DMS79 (cell line): ENCODE measurements at regions not wholly inside any gene's neighbourhood (a gene's known extent, or its start where the extent isn't known, plus 50 kb on each side); places are given as distances from the start of the nearest gene placed in this dataset.

ENCODE experiments used
- DNase-seq: peaks from one replicate; lab custom pipeline; 2025; lab: John Stamatoyannopoulos, UW

DNA sequence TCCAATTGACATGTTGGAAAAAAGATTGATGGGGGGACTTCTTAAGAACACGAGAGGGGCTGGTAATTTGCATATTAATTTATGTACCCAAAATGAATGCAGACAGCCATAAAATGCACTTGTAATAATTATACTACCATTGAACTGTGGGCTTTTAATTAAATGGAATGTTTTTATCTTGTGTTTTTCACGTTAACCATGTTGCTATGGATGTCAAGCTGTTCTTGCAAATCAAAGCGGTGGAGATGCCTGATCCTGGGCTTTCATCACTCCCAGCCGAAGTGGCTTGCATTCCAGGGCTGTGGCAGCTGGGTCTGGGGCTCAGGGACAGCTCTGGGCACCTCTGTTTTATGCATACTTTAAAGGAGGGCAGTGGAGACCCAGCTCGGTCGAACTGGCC, 179.4 kb upstream of the TMTC4 start:
- DNase-seq, result no peak

DNA sequence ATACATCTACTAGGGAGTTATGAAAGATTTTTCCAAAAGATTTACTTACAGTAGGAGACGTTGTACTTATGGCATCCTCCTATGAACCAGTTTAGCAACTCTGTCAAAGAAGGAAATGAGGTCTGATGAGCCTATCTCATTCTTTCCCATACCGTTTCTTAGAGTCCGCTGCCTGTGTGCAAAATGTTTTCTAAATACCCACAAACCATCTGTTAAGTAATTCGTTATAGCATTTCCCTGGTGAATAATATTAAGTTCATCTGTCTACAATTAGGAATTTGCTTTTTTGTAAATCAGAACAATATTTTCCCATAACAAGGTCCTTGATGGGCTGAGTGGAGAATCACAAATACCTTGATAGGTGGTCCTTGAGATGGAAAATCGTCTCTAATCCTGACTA, 178.8 kb upstream of the TMTC4 start:
- no peak for DNase-seq

DNA sequence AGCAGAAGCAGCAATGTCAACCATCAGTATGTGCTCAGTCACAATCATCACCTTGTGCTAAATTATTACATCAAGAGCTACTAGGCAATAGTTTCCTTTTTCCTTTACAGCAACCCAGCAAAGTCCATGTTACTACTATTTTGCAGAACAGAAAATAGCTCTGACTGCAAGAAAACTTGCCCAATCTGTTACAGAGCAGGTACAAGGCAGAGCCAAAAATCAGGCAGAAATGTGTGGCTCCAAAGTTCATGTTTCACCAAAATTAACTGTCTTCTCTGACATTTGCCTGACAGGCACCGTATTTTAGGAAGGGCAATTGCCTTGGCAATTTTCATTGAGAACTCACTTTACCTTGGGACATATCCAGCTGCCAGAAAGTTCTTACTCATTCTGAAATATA, 177.6 kb upstream of the TMTC4 start:
- no peak for DNase-seq

DNA sequence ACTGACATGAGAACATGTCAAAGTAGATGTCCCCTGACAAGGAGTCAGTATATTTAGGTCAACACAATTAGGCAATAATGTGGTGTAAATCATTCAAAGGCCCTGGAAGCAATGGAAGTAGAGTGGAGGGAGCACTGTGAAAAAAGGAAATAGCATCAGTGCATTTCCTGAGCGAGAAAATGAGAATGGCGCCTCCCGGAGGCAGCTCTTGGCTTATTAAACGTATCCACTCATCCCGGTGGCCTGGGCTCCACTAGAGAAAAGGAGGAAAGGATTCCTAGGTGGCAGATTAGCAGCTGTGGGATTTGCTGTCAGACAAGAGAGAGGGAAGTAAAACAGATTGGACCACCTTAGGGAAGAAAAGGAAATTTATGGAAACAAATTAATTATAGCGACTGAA, 173.7 kb upstream of the TMTC4 start:
- DNase-seq, result no peak

DNA sequence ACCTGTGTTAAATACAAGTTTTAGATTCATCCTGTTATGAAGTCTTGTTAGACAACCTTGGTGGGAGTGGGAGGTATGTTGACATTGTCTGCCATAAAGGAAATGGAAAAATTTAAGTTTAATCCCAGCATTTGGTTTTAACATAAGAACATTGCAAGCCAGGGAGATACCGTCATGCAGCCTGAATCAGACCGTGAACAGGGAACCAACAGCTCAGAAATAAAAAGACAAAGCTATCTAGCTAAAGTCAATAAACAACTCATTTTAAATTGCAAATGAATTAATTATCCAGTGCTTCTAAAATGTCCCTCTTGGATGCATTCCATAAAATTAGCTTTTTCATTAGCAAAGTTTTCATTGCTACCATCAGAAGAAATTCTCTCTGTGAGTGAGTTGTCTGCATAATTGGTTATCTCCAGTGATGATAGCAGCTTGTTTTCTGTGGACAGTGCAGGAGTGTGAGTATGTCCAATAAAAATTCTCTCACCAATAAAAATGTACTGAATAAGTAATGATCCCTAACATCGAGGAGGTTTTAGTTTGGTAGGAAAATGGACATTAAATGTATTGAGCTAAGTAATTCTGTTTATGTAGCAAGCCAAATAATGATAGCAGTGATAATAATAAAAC, 170.6 kb upstream of the TMTC4 start:
- no peak for DNase-seq

DNA sequence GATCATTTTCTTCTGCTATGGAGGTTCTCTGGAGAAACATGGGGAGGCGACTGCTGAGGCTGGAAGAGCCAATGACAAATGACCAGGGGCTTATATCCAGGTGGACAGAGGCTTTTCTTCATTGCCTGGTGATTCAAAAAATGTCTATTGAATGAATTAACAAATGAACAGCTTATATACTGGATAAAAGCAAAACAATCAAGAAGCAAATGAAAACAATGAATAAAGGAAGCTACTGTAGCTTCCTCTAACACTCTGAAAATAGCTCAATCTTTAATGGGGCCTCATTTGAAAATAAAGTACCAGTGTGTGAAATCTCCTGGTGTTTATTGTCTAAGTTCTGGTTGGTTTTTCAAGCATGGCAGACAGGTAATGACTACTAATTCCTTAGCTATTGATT, 167.5 kb upstream of the TMTC4 start:
- DNase-seq, result no peak

DNA sequence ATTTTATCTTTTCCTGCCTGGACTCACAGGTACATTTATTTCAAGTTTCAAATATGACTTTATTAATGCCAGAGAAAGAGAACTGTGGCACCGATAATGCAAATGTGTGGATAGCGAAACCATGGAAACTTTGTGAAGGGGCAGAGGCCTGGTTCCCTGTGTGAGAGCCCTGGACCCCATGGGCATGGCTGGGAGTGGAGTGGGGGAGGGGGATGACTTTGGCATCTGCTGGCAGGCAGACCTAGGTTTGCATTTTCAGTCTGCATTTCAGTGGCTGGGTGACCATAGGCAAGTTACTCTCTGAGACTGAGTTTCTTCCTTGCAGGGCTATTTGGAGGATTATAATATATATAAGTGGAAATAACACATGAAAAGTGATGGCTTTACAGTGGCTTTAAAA, 163.8 kb upstream of the TMTC4 start:
- no peak for DNase-seq

DNA sequence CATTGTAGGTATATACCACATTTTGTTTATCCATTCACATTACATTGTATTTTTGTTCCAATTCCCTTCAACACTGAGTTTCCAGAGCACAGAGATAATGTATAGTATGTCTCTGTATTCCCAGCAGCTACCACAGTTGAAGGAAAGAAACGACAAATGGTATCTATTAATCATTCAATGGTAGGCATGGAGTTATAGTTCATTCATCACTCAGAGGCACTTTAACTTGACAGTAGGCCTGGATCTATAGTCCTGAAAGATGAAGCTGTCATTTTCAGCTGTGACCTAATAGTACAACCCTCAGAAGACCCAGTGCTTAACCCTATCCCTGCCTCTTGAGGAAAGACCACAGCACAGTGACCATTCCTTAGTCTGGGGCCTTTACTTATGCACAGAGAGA, 163.0 kb upstream of the TMTC4 start:
- DNase-seq, result no peak

DNA sequence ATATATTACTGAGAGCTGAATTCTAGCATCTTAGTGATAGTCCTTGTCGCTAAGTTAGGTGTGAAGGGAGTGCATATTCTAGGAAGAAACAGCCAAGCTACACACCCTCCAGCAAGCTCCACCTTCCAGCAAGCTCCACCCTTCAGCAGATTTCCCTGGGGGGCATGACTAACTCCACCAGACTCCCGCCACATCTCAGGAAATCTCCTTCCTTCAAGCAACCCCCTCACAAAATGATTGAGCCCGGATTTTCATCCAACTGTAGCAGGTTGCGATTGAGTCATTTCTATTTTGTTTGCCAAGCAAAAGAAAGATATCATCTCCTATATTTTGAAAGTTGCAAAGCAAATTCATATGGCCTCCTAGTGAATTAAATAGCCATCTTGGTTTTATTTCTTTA, 162.1 kb upstream of the TMTC4 start:
- DNase-seq, result no peak

DNA sequence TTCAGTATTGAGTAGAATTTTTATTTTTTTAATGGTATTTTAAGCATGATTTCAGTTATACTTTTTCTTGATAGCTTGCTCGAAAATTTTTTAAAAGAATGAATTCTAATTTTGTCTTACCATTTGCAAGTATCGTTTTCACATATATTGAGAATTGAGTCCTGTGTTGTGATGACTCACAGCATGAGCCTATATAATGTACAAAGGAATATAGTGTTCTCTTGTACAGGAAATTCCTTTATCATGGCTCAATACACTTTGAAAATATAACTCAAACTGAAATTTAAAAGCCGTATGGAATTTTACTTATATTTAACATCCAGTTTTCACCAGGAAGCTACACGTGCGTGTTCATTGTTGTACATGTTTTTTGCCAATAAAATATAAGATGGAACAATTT, 161.1 kb upstream of the TMTC4 start:
- no peak for DNase-seq

DNA sequence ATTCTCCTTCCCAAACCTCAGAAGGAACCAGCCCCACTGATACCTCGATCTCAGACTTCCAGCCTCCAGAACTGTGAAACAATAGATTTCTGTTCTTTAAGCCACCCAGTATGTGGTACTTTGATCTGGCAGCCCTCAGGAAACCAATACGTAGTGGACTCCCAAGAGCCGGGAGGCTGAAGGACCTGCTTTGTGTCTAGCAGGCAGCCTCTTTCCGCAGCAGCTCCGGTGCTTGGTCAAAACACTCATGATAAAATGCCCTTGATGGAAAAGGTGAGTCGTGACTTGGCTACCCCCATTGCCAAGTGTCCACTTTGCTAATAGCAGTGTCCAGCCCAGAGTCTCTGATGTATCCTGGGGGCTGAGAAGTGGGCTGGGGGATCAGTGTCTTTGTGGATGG, 158.8 kb upstream of the TMTC4 start:
- no peak for DNase-seq

DNA sequence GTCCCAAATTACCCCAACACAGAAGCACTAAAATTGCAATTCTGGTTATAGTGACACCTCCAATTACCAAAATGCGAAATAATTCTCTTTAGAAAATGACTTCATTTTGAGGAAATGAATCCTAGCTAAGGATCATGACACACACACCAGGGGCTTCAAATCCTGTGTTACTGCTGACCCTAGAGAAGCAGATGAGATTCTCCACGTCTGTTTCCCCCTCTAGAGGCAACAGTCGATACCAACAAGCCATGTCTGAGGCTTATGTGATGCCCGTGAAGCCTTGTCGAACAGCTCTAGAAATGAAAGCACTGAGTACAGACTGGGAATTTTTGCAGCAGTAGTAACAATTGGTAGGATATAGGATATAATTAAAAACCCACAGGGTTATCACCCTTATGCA, 153.6 kb upstream of the TMTC4 start:
- no peak for DNase-seq

DNA sequence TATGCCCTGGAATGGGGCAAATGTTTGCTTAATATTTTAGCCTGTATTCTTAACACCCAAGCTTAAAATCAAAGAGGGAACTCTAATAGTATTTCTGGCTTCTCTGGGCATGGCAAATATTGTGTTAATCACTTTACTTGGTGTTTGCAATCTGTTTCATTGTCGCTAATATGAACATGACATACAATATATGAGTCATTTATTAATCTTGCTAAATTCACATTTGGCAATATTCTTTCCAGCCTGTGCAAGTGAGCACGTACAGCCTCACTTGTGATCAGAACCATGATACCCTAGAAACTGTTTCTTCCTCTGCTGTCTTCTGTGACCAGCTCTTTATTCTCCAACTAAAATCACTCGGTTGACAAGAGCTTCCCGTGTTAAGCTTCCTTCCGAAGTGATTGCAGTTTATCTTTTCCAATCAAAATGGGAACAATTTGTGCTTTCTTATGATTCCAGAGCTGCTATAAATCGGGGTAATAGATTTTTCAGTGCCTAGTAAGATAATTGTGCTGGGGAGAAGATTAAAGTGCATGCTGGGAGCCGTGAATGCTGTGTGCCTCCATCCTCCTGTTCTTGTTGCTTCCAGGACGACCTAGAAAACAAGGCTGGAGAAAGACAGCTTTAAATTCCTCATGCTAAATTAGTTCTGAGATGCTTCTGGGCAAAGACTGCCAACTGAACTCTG, 153.0 kb upstream of the TMTC4 start:
- DNase-seq, result no peak

DNA sequence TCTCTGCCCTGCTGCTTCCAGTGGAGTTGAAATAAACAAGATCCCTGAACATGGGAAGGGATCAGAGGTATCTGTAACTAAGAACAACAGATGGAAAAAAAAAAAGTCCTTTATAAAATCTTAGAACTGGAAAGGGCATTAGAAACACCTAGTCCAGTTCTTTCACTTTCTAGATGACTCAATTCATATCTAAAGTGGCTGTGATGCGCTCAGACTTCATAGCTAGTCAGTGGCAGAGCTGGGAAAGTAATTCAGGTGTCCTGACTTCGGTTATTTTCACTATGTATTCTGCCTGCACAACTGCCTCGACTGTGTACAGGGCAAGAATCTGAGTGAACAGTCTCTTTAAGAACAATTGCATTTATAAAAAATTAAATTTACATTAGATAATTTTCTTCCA, 151.8 kb upstream of the TMTC4 start:
- DNase-seq, result no peak

DNA sequence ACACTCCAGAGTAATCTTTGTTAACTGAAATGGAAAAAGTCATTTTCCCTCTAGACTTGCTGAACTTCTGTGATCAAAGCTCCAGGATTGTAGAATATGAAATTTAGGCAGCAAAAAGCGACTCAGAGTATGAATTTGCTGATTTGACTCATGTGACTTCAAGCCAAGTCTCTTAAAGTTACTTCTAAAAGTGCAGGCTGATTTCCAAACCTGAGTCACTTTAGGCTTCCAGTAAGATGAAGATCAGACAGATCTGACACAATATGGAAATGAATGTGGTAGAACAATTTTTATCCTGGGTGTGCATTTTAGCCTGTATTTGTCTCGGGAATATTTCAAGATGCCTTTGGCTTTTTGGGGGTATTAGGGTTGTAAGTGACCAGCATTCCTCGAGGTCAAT, 151.0 kb upstream of the TMTC4 start:
- no peak for DNase-seq

DNA sequence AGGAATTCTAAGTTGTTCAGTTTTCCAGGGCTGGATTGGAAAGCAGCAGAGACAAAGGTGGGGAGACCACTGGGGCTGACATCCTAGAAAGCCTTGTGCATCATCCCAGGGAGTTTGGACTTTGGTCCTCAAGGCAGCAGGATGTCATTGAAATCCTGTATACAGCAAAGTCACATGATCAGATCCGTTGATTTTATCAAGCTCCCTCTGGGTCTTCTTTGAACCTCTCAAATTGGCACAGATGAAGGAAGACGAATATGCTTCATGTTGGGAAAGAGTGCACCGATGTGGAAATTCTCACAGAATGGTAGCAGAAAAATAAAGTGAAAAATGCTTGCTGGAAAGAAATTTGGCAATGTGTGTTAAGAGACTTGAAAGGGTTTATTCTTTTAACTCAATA, 149.8 kb upstream of the TMTC4 start:
- no peak for DNase-seq

DNA sequence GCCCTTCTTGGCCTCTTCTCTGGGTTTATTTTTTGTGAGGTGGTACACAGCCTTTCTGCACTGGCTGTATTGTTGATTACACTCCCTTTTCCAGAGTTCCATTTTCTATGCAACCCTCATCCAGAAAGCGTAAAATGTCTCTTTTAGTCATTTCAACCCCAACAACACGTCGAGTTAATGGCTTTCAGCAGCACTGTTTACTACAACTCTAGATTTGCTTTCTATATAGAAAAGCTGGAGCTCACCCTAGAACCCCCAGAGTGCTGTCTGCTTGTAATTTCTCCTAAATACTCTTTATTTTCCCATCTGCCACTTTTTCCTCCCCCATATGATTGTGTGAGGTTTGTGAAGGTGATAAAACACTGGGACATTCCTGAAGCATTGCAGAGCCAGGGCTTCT, 148.9 kb upstream of the TMTC4 start:
- no peak for DNase-seq

DNA sequence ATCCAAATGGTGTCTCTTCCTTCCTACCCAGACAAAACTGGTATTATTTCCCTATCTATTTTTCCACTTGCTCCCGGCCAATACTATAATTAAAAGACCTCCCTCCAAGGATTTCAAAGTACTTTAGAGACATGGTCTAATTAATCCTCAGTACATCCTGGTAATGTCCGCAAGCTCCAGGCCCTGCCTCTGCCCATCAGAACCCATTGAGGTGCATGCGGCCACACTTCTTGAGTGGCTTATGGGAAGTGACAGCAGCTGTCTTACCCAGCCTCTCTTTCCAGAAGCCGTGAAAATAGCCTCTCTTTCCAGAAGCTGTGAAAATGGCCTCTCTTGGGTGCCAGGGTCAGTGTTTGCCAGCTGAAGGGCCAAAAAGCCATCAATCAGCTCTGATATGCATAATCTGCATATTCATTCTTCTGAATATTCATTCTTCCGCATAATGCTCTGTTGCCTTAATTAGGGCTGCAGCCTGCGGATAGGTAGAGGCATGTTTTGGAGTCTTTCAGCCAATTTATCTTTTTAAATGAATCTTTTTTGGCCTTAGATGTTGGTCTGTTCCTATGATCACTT, 148.4 kb upstream of the TMTC4 start:
- DNase-seq, result no peak

DNA sequence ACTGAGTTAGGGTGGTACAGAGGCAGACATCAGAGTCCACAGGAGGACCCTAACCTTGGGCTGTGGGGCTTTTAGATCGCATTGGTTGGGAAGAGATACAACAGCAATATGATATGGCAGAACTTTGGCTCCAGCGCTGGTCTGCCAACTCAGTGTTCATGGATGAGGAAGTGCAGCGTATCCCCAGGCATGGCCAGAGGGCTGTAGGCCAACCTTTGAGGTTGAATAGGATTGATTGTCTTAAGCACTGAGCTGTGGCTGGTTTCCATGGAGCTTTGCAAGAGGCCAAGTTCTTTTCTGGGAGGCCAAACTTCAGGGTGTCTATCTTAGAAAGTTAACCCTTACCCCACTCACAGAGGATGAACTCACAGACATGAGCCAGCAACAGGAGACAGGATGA, 144.1 kb upstream of the TMTC4 start:
- no peak for DNase-seq

DNA sequence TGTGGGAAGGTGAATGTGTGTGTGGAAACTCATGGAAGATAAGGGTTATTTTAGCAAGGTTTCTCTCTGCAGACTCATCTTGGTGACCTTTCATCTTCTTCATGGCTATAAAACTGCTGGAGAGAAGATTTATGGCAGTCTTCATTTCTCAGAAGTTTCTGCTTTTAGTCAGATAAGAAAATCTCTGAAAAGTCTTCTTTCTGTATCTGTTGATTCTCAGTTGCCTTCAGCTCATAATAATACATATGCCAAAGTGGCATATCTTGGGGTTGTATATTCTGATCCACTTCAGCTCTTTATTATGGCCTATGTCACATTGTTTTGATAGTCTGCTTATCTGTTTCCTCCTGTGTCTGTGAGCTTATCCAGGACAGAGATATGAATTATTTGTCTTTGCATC, 143.3 kb upstream of the TMTC4 start:
- no peak for DNase-seq

DNA sequence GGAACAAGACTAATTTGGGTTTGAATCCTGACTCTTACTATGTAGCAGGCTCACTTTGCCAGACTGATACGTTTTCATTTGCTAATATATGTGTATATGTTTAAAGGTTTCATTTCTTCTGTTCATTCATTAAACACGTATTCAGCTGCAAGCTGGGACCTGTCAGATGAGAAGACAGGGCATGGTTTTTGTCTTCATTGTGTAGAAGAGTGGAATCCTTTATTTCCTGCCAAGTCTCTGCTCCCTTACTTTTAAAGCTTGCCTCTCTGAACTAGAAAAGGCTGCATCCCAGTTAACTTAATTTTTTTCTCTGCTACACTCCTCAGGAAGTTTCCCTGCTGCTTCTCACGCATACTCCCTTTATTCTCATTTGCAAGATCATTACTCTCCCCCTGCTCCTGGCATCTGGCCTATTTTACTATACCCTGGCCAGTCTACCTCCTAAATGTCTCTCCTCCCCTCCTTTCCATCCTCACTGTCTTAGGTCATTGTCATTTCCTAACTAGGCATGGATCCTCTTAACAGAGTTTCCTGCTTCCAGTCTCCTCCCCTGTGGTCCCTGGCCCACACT, 141.0 kb upstream of the TMTC4 start:
- no peak for DNase-seq

DNA sequence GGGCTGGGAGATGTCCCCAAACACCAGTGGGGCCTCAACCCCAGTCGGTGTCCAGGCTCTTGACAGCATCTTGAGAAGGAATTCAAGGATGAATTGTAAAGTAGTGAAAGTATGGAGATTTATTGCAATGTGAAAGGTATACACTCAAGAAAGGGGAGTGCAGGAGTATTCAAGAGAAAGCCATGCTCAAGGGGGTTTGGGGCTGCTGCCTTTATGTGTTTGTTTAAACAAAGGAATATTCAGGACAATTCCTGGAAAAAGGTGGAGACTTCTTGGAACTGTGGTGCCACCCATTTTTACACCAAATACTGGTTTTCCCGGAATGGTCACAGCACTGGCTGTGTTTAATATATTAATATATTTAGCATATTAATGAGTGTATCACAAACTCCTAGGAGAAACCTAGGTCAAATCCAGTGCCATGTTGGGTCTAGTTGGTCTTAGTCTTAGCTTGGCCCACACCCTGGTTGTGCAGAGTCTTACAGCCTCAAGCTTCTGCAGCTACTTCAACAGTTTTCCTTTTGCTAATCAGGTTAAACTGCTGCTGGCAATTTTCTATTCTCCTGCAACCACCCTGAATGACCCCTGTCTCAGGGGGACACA, 138.5 kb upstream of the TMTC4 start:
- DNase-seq, result no peak

DNA sequence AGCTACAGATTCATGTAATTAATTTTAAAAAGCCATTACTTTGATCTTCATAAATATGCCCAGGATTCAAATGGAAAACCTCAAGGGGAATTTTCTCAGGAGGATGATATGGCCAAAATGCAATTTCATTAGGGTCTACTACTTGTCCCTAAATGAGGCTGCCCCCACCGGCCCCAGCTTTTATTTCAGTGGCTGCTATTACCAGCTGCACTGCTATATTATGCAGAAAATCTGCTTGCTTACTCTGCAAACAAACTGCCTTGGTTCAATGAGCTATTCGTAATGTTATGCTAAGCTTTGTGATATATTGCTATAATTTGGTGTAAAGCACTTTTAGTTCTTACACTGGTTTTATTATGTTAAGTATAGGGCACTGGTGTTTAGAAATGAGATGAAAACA, 137.3 kb upstream of the TMTC4 start:
- DNase-seq, result no peak
